GM13977 (cell line): ENCODE measurements at regions not wholly inside any gene's neighbourhood (a gene's known extent, or its start where the extent isn't known, plus 50 kb on each side); places are given as distances from the start of the nearest gene placed in this dataset.

Experiments used
- DNase-seq: peaks from one replicate; pipeline ENCODE4 v3.0.0; 2012; ENCODE audit warnings: low spot score
- in situ Hi-C: fragments of 300-500 bp; cut with MboI; formaldehyde crosslinking; loops from one replicate; pipeline ENCODE4 v1.12.0; 2022; ENCODE audit warnings: low sequenced_read_pairs, low pct_unique_long_range_greater_than_20kb, mixed read lengths, inconsistent platforms; ENCODE audit not compliant: unreplicated experiment
- TF ChIP-seq, protein P1 (sequence below): IDR thresholded peaks from 2 replicates; pipeline ENCODE4 v1.5.1; 2012; ENCODE audit warnings: mild to moderate bottlenecking, control low read depth; ENCODE audit not compliant: insufficient read depth; ENCODE audit errors: extremely low read depth, missing control alignments

DNA sequence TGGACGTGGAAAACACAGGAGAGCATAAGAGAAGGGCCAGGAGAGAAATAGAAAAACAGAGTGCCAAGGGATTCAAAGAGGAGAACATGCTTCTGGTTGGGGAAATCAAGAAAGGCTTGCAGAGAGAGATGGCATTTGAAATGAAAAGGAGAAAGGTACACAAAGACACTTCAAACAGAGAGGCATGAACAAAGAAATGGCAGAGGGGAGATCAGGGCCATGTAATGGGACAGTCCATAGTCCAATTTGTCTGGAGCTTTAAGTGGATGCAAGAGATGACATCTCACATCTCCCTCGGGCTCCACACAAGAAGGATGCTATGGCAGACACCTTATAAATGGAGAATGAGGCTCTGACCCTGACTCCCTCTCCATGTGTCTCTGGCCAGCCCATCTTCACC is 331.1 kb downstream of the MLLT3 start:
- in situ Hi-C loops = no loop called here
- no peak for DNase-seq
- TF ChIP-seq, protein P1, sequence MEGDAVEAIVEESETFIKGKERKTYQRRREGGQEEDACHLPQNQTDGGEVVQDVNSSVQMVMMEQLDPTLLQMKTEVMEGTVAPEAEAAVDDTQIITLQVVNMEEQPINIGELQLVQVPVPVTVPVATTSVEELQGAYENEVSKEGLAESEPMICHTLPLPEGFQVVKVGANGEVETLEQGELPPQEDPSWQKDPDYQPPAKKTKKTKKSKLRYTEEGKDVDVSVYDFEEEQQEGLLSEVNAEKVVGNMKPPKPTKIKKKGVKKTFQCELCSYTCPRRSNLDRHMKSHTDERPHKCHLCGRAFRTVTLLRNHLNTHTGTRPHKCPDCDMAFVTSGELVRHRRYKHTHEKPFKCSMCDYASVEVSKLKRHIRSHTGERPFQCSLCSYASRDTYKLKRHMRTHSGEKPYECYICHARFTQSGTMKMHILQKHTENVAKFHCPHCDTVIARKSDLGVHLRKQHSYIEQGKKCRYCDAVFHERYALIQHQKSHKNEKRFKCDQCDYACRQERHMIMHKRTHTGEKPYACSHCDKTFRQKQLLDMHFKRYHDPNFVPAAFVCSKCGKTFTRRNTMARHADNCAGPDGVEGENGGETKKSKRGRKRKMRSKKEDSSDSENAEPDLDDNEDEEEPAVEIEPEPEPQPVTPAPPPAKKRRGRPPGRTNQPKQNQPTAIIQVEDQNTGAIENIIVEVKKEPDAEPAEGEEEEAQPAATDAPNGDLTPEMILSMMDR = no peak

DNA sequence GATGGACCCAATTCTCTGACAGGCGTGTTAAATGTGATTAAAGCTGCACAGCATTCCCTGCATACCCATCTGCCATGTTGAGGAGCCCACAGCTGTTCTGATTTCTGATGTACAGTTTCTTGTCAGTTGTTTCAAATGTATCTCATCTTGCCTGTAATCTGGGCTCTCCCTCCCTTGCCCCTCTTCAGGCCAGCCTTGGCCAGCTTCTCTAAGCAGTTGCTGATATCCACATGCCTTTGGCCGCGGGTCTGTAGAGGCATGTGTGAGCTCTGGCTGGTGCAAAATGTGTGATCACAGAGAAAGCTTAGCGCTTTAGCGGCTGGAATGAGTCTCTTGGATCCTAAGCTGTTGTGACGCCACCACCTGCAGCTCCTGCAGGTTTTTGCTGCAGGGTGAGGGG is 332.0 kb downstream of the MLLT3 start:
- TF ChIP-seq, protein P1 = no peak
- in situ Hi-C loops = no loop called here
- DNase-seq = no peak

DNA sequence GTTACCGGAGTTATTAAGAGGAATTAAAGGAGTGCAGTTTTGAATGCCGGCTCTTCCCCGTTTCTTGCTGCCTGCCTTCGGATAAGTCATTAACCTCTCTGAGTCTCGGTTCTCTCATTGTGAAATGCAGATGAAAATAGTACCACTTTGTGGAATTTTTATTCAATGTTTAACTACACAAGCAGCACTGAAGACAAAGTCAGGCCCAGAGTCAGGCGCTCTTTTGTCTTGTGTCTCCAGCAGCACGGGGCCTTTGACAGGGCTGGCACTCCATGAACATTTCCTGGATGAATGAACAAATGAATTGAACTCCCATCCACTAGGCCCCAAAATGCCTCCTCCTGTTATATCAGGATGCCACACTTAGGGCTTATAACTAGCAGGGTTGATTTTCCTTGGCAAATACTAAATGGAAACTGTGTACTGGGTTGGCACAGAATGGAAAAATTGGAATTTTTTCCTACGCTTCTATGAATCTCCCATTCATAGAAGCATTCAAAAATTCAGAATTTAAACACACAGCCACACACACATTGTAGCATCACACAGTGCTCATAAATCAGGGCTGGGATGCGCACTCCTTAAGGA is 332.8 kb downstream of the MLLT3 start:
- TF ChIP-seq, protein P1 = no peak
- in situ Hi-C loops = no loop called here
- no peak for DNase-seq

DNA sequence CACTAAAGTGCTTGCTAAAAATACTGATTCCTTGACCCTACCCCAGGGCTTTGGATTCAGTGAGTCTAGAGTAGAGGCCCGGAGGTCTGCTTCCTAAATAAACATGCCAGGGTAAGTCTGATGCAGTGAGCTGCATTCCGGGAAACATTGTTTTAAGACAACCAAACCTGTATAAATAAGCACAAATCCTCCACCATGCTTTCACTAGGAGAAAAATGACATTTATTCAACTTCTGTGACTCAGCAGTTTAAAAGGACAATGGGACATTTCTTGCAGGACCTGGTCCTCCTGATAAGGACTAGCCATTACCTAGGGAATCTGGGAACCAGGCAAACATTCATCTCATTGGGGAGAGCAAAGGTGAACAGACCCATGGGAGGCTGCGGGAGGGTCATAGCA is 335.3 kb downstream of the MLLT3 start:
- DNase-seq = no peak

DNA sequence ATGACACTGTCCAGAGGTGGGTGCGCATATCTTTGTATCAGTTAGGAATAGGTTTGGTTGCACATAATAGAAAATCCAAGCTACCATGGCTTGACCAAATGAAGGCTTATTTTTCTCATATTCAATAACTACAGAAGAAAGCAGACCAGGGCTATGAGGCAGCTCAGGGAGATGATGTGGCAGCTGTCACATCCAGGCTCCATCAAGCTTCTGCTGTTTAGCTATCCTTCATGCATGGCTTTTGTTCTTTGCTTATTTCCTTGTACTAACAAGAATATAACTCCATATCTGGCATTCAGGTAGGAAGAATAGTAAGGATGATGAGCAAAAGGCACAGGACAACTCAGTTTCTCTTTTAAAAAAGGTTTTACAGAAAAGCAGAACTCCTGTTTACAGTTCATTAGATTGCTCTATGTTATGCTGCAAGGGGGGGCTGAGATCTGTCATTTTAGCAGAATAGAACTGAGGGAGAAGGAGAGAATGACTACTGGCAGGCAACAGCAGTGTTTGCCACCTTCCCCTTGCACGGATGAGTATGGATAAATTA is 336.1 kb downstream of the MLLT3 start:
- in situ Hi-C loops = no loop called here
- TF ChIP-seq, protein P1 = no peak
- no peak for DNase-seq

More for the DNA sequence above, 335.3 kb downstream of the MLLT3 start:
- in situ Hi-C loops = no loop called here
- TF ChIP-seq, protein P1 = no peak

DNA sequence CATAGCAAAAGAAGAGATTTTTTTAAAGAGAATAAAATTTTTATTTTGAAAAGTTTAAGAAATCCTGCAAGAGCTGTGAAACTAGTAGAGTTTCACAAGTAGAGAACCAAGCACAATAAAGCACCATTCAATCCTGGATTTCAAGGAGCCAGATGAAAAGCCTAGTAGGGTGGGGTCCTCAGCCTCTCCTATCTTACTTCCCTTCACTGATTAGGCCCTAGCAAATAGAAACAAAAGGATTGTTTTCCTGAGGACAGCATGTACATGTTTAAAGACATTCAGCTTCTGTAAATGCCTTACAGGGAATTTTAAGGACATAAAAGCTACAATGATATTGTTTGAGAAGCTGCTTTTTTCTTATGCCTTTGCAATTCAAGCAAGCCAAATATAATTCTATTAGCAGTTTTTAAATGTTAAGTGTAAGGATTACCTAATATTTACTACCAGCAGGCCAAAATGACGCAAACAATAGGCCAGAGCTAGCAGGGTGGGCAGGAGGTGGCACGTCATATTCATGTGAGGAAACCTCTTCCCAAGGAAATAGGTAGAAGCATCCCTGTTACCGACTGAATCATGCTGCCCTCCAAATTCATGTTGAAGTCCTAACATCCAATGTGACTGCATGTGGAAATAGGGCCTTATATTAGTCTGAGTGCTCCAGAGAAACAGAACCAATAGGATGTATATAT is 337.6 kb downstream of the MLLT3 start:
- TF ChIP-seq, protein P1 = no peak
- no peak for DNase-seq
- in situ Hi-C loops = no loop called here
